ENCODE measurements at regions not wholly inside any gene's neighbourhood (a gene's known extent, or its start where the extent isn't known, plus 50 kb on each side); places are given as distances from the start of the nearest gene placed in this dataset.

GRCh38 chr16:22624800-22625533 is 114.3 kb downstream of the NPIPB5 start:
- no peak overlapping the region for H3K9ac ChIP-seq (ENCODE audit: insufficient read depth, low read length)
- no peak overlapping the region for H3K4me2 ChIP-seq (ENCODE audit: extremely low read depth, insufficient read depth, low read length)
- no peaks in the 10 kb centered on the region for H3K4me1 ChIP-seq (ENCODE audit: control insufficient read depth, extremely low read depth, insufficient read depth, low read length)
- TF ChIP-seq, protein P1, sequence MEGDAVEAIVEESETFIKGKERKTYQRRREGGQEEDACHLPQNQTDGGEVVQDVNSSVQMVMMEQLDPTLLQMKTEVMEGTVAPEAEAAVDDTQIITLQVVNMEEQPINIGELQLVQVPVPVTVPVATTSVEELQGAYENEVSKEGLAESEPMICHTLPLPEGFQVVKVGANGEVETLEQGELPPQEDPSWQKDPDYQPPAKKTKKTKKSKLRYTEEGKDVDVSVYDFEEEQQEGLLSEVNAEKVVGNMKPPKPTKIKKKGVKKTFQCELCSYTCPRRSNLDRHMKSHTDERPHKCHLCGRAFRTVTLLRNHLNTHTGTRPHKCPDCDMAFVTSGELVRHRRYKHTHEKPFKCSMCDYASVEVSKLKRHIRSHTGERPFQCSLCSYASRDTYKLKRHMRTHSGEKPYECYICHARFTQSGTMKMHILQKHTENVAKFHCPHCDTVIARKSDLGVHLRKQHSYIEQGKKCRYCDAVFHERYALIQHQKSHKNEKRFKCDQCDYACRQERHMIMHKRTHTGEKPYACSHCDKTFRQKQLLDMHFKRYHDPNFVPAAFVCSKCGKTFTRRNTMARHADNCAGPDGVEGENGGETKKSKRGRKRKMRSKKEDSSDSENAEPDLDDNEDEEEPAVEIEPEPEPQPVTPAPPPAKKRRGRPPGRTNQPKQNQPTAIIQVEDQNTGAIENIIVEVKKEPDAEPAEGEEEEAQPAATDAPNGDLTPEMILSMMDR (conservative IDR thresholded peaks at IDR 0.05 in 1 of 2, IDR thresholded peaks at IDR 0.05 in 1 of 2; ENCODE audit: low read depth in 1 of 2, low read length in 2 of 2) = no peak
- no peak for TF ChIP-seq EZH2 (IDR thresholded peaks at IDR 0.05; ENCODE audit: low read length, missing control alignments)
- H3K27ac ChIP-seq (ENCODE audit: insufficient read depth, low read length) = no peak overlapping the region
- H3K36me3 ChIP-seq (ENCODE audit: control insufficient read depth, insufficient read depth, low read length) = no peaks in the 10 kb centered on the region
- H2AFZ ChIP-seq (ENCODE audit: low read length) = no peak overlapping the region
- H3K4me3 ChIP-seq (replicated peaks in 1 of 4; ENCODE audit: control extremely low read depth in 1 of 4, insufficient read depth in 1 of 4, low read depth in 3 of 4, low read length in 4 of 4) = no peak overlapping the region
- DNase-seq (ENCODE audit: low read depth in 2 of 2) = no peak
- no peaks in the 10 kb centered on the region for H3K9me3 ChIP-seq (ENCODE audit: control insufficient read depth, insufficient read depth, low read depth, low read length)
- H3K79me2 ChIP-seq (ENCODE audit: control insufficient read depth, insufficient read depth, low read length) = no peaks in the 10 kb centered on the region
- peaks cover 9% of the 10 kb centered on the region for H3K27me3 ChIP-seq (ENCODE audit: control insufficient read depth, insufficient read depth, low read length)
- H4K20me1 ChIP-seq (ENCODE audit: control insufficient read depth, extremely low read depth, insufficient read depth, low read length) = no peaks in the 10 kb centered on the region

GRCh38 chr16:22625967-22626366 is 115.3 kb downstream of the NPIPB5 start:
- H3K79me2 ChIP-seq (ENCODE audit: control insufficient read depth, insufficient read depth, low read length) = no peaks in the 10 kb centered on the region
- no peaks in the 10 kb centered on the region for H3K4me1 ChIP-seq (ENCODE audit: control insufficient read depth, extremely low read depth, insufficient read depth, low read length)
- H4K20me1 ChIP-seq (ENCODE audit: control insufficient read depth, extremely low read depth, insufficient read depth, low read length) = no peaks in the 10 kb centered on the region
- H3K27ac ChIP-seq (ENCODE audit: insufficient read depth, low read length) = no peak overlapping the region
- TF ChIP-seq EZH2 (IDR thresholded peaks at IDR 0.05; ENCODE audit: low read length, missing control alignments) = no peak
- TF ChIP-seq, protein P1 (conservative IDR thresholded peaks at IDR 0.05 in 1 of 2, IDR thresholded peaks at IDR 0.05 in 1 of 2; ENCODE audit: low read depth in 1 of 2, low read length in 2 of 2) = no peak
- H3K9ac ChIP-seq (ENCODE audit: insufficient read depth, low read length) = no peak overlapping the region
- H3K4me2 ChIP-seq (ENCODE audit: extremely low read depth, insufficient read depth, low read length) = no peak overlapping the region
- no peaks in the 10 kb centered on the region for H3K9me3 ChIP-seq (ENCODE audit: control insufficient read depth, insufficient read depth, low read depth, low read length)
- H3K4me3 ChIP-seq (replicated peaks in 1 of 4; ENCODE audit: control extremely low read depth in 1 of 4, insufficient read depth in 1 of 4, low read depth in 3 of 4, low read length in 4 of 4) = no peak overlapping the region
- peak in 1 of 2 donors; percentile 22 for DNase-seq (ENCODE audit: low read depth in 2 of 2)
- no peaks in the 10 kb centered on the region for H3K36me3 ChIP-seq (ENCODE audit: control insufficient read depth, insufficient read depth, low read length)
- H3K27me3 ChIP-seq (ENCODE audit: control insufficient read depth, insufficient read depth, low read length) = peaks cover 9% of the 10 kb centered on the region
- no peak overlapping the region for H2AFZ ChIP-seq (ENCODE audit: low read length)

DNA sequence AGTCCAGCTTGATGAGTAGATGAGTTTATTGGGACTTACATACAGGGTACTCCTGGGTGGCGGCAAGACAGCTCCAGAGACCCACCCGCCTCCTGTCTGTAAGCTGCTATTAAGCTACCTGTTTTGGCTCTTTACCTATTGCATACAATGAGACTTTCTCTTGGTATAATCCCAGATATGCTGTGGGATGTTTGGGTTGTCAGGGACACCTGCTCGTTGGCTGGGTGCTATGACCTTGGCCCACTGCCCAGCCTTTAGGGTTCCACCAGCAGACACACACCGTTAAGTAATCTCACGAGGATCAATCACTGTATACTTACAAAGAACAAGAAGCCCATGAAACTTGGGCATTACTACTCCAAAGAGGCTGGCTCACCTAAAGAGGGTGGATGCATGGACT is 116.4 kb downstream of the NPIPB5 start:
- DNase-seq (ENCODE audit: low read depth in 2 of 2) = no peak
- TF ChIP-seq, protein P1 (conservative IDR thresholded peaks at IDR 0.05 in 1 of 2, IDR thresholded peaks at IDR 0.05 in 1 of 2; ENCODE audit: low read depth in 1 of 2, low read length in 2 of 2) = no peak
- no peak for TF ChIP-seq EZH2 (IDR thresholded peaks at IDR 0.05; ENCODE audit: low read length, missing control alignments)
- H3K9ac ChIP-seq (ENCODE audit: insufficient read depth, low read length) = no peak overlapping the region
- H2AFZ ChIP-seq (ENCODE audit: low read length) = no peak overlapping the region
- H3K9me3 ChIP-seq (ENCODE audit: control insufficient read depth, insufficient read depth, low read depth, low read length) = no peaks in the 10 kb centered on the region
- H3K4me2 ChIP-seq (ENCODE audit: extremely low read depth, insufficient read depth, low read length) = no peak overlapping the region
- H3K79me2 ChIP-seq (ENCODE audit: control insufficient read depth, insufficient read depth, low read length) = no peaks in the 10 kb centered on the region
- H3K36me3 ChIP-seq (ENCODE audit: control insufficient read depth, insufficient read depth, low read length) = no peaks in the 10 kb centered on the region
- H3K4me1 ChIP-seq (ENCODE audit: control insufficient read depth, extremely low read depth, insufficient read depth, low read length) = no peaks in the 10 kb centered on the region
- H3K4me3 ChIP-seq (replicated peaks in 1 of 4; ENCODE audit: control extremely low read depth in 1 of 4, insufficient read depth in 1 of 4, low read depth in 3 of 4, low read length in 4 of 4) = no peak overlapping the region
- no peak overlapping the region for H3K27ac ChIP-seq (ENCODE audit: insufficient read depth, low read length)
- no peaks in the 10 kb centered on the region for H4K20me1 ChIP-seq (ENCODE audit: control insufficient read depth, extremely low read depth, insufficient read depth, low read length)
- peaks cover 9% of the 10 kb centered on the region for H3K27me3 ChIP-seq (ENCODE audit: control insufficient read depth, insufficient read depth, low read length)
